ENCODE measurements at regions not wholly inside any gene's neighbourhood (a gene's known extent, or its start where the extent isn't known, plus 50 kb on each side); places are given as distances from the start of the nearest gene placed in this dataset.

DNA sequence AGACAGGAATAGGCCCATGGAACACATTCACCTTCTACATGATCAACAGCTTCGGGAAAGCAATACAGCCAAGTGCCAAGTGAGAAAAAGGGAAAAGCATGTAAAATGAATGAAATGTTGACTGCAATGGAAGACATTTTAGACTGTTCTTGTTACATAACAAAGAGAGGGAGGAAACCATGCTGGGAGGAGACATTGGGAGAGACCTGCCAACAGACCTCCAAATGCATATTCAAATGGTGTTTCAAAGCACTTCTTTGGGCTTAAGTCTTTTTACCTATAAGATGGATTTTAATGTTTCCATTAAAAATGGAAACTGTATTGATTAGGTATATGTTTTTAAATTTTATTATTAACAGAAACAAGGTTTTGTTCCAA, 350.0 kb upstream of the THBS1 start:
- WGBS, 10 experiments: 100% methylated on average over 1 of the region's 1 CpG; no CpG with 5 or more reads in 6 of the 10 experiments
- in situ Hi-C loops (cut with MboI; ENCODE audit: low pct_unique_long_range_greater_than_20kb in 2 of 9, low sequenced_read_pairs in 9 of 9, unreplicated experiment in 9 of 9): no loop called here
- H3K27ac ChIP-seq: no peak overlapping the region
- peaks cover 0 to 2% of the 10 kb centered on the region in 2 donors for H3K4me1 ChIP-seq (replicated peaks in 1 of 2)
- ATAC-seq (replicated peaks in 6 of 8): no peak
- H3K4me3 ChIP-seq: no peak overlapping the region

- in situ Hi-C loops (cut with MboI; ENCODE audit: low pct_unique_long_range_greater_than_20kb in 2 of 9, low sequenced_read_pairs in 9 of 9, unreplicated experiment in 9 of 9): no loop called here
- peak in 2 of 8 experiments; percentile 95 to 99 for ATAC-seq (replicated peaks in 6 of 8)
- Histone ChIP-seq H3K4me1 (replicated peaks in 1 of 2) (peaks cover 0 to 2% of the 10 kb centered on the region in 2 donors), H3K4me3 (no peak overlapping the region), H3K27ac (no peak overlapping the region)
- 40 to 100% (median 83%) methylated on average over 1 to 2 of the region's 4 CpGs; no CpG with 5 or more reads in 6 of the 10 experiments for WGBS, 10 experiments
These were observed 348.4 kb upstream of the THBS1 start for GRCh38 chr15:39232512-39232911.

DNA sequence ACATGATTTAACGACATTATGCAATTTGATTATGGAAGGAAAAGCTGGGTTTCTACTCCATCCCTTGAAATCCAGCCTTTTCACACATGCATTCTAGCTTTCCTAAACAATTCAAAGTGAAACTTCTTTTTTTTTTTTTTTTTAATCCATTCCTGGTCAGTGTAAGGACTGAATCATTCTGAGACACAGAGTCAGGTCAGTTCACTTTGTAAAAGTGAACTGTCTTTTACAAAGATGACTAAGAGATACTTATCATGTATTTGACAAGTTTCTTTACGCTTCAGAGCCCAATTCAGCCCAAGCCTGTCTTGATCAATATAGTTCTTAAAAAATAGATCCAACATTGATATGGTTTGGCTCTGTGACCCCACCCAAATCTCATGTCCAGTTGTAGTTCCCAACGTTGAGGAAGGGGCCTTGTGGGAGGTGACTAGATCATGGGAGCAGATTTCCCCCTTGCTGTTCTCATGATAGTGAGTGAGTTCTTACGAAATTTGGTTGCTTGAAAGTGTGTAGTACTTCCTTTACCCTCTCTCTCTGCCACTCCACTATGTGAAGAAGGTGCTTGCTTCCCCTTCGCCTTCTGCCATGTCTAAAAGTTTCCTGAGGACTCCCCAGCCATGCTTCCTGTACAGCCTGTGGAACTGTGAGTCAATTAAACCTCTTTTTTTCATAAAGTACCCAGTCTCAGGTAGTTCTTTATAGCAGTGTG, 345.6 kb upstream of the THBS1 start:
- no peak overlapping the region for H3K27ac ChIP-seq
- WGBS, 10 experiments: 38 to 100% (median 85%) methylated on average over 1 to 5 of the region's 5 CpGs
- in situ Hi-C loops (cut with MboI; ENCODE audit: low pct_unique_long_range_greater_than_20kb in 2 of 9, low sequenced_read_pairs in 9 of 9, unreplicated experiment in 9 of 9): no loop called here
- ATAC-seq (replicated peaks in 6 of 8): peak in 1 of 8 experiments; percentile 21
- no peaks in the 10 kb centered on the region for H3K4me1 ChIP-seq (replicated peaks in 1 of 2)
- no peak overlapping the region for H3K4me3 ChIP-seq

- H3K4me1 ChIP-seq (replicated peaks in 1 of 2): no peaks in the 10 kb centered on the region
- in situ Hi-C loops (cut with MboI; ENCODE audit: low pct_unique_long_range_greater_than_20kb in 2 of 9, low sequenced_read_pairs in 9 of 9, unreplicated experiment in 9 of 9): no loop called here
These were observed 344.5 kb upstream of the THBS1 start for GRCh38 chr15:39236375-39236774.

DNA sequence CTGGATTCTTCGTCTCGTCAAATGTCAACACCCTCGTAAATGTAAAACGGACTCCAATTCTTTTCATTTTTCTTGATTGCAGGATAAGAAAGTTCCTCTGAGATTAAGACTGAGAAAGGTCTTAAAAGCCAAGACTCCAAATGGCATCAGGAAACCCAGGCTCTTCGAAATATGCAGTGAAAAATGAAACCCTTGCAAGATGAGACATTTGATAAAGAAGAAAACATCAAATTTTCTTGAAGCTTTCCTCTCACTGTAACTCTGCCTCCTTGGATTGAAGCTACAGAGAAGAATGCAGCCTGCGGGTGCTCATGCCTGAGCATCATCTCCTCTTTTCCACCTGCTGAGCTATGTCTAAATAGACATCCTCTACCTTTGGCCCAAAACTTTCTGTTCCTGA, 342.4 kb upstream of the THBS1 start:
- 85 to 100% (median 94%) methylated on average over 1 to 6 of the region's 6 CpGs; no CpG with 5 or more reads in 2 of the 10 experiments for WGBS, 10 experiments
- no peak for ATAC-seq (replicated peaks in 6 of 8)
- no peak overlapping the region for H3K27ac ChIP-seq
- H3K4me1 ChIP-seq (replicated peaks in 1 of 2): no peaks in the 10 kb centered on the region
- no peak overlapping the region for H3K4me3 ChIP-seq
- in situ Hi-C loops (cut with MboI; ENCODE audit: low pct_unique_long_range_greater_than_20kb in 2 of 9, low sequenced_read_pairs in 9 of 9, unreplicated experiment in 9 of 9): no loop called here

More at GRCh38 chr15:39236375-39236774, 344.5 kb upstream of the THBS1 start:
- no peak overlapping the region for H3K27ac ChIP-seq
- no peak for ATAC-seq (replicated peaks in 6 of 8)
- no peak overlapping the region for H3K4me3 ChIP-seq

DNA sequence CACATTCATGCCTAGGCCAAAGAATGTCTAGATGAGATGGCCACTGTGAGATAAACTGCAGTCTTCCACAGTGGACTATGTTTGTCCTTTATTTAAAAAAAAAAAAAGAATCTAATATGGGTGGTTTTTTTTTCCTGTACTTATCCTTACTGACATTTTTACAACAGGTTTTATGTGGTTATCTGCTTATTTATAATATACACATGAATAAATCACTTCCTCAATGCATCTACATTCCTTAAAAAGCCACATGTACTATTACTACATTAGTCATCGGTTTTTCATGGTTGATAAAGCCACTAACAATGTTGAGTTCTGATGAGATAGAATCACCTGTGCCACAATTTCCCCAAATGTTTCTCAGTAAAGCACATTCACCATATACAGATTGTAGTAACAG, 341.3 kb upstream of the THBS1 start:
- peak in 3 of 8 experiments; percentile 43 to 69 (median 49) for ATAC-seq (replicated peaks in 6 of 8)
- no peak overlapping the region for H3K4me3 ChIP-seq
- H3K27ac ChIP-seq: no peak overlapping the region
- in situ Hi-C loops (cut with MboI; ENCODE audit: low pct_unique_long_range_greater_than_20kb in 2 of 9, low sequenced_read_pairs in 9 of 9, unreplicated experiment in 9 of 9): no loop called here
- WGBS, 10 experiments: 0 to 90% (median 52%) methylated on average over 1 of the region's 1 CpG; no CpG with 5 or more reads in 2 of the 10 experiments
- no peaks in the 10 kb centered on the region for H3K4me1 ChIP-seq (replicated peaks in 1 of 2)

DNA sequence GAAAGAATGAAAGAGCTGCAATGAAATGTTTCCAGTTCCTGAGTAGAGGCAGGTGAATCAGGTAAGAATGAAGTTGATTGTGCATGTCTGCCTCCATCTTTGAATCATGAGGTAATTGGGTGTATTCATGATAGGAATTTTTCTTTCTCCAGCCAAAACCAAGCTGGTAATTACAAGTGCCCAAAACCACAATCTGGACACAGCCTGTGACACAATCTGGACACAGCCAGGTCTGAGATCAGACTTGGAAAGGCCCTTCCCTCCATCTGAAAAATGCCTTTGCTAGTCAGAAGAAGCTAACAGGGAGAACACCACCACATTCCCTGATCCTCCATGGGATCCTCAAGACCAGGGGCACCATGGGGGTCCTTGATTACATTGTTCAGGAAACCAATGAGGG, 338.5 kb upstream of the THBS1 start:
- Histone ChIP-seq H3K4me1 (replicated peaks in 1 of 2) (no peaks in the 10 kb centered on the region), H3K4me3 (no peak overlapping the region), H3K27ac (no peak overlapping the region)
- in situ Hi-C loops (cut with MboI; ENCODE audit: low pct_unique_long_range_greater_than_20kb in 2 of 9, low sequenced_read_pairs in 9 of 9, unreplicated experiment in 9 of 9): no loop called here
- peak in 2 of 8 experiments; percentile 25 to 26 for ATAC-seq (replicated peaks in 6 of 8)

DNA sequence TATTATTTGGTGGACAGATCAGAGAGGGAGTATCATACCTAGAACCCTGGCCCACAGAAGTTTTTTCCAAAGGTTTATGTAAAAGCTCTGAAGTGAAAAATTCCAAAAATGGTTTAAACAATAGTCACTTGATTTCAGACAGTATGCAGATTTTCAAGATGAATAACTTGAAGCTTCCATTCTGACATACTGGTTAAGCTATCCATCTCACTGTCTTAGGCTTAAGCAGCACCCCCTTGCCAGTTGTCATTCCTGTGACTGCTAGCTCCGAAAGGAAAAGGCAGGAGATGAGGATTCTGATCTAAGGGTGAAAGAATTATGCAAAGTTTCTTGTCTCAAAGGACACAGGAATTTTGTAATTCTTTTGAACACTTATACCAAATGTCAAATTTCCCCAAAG, 337.5 kb upstream of the THBS1 start:
- Histone ChIP-seq H3K4me1 (replicated peaks in 1 of 2) (no peaks in the 10 kb centered on the region), H3K27ac (no peak overlapping the region), H3K4me3 (no peak overlapping the region)
- WGBS, 10 experiments: 20 to 100% (median 86%) methylated on average over 1 of the region's 1 CpG; no CpG with 5 or more reads in 3 of the 10 experiments
- no peak for ATAC-seq (replicated peaks in 6 of 8)
- in situ Hi-C loops (cut with MboI; ENCODE audit: low pct_unique_long_range_greater_than_20kb in 2 of 9, low sequenced_read_pairs in 9 of 9, unreplicated experiment in 9 of 9): no loop called here

DNA sequence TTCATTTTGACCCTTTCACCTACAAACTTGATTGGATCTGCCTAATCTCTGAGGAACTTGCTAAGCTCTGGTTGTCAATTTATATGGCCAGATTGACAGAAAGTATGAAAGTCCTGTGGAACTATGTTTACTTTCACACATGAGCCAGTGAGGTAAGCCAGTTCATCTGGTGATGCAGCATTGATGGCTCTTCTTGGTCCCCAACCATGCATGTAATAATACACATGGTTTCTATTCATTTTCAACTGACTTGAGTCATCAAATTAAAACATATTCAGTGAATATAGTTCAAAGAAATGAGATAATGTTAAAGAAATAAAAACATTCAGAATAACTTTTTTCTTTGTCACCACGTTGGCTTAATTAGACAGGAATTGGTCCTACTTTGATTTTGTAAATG, 336.1 kb upstream of the THBS1 start:
- Histone ChIP-seq H3K27ac (no peak overlapping the region), H3K4me3 (no peak overlapping the region), H3K4me1 (replicated peaks in 1 of 2) (no peaks in the 10 kb centered on the region)
- ATAC-seq (replicated peaks in 6 of 8): no peak
- in situ Hi-C loops (cut with MboI; ENCODE audit: low pct_unique_long_range_greater_than_20kb in 2 of 9, low sequenced_read_pairs in 9 of 9, unreplicated experiment in 9 of 9): no loop called here
- 0 to 89% (median 48%) methylated on average over 1 of the region's 1 CpG; no CpG with 5 or more reads in 2 of the 10 experiments for WGBS, 10 experiments

DNA sequence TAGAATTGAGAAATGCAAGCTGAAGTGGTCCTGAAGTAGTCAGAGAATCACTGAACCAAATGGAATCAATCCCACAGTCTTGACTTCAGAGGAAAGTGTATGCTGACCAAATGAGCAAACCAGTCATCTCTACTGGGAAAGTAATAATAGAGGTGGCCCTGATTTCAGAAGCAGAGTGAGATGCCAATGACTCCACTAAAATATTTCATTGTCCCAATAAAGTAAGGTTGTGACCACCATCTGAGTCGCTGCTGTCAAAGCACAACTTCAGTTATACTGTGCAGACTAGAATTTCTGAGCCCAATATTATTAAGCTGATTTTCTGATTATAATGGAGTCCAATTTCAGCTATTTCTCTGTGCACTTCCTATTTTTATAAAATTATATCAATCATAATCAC, 334.4 kb upstream of the THBS1 start:
- 60 to 100% (median 88%) methylated on average over 1 of the region's 1 CpG; no CpG with 5 or more reads in 3 of the 10 experiments for WGBS, 10 experiments
- ATAC-seq (replicated peaks in 6 of 8): no peak
- H3K27ac ChIP-seq: no peak overlapping the region
- no peak overlapping the region for H3K4me3 ChIP-seq
- no peaks in the 10 kb centered on the region for H3K4me1 ChIP-seq (replicated peaks in 1 of 2)
- in situ Hi-C loops (cut with MboI; ENCODE audit: low pct_unique_long_range_greater_than_20kb in 2 of 9, low sequenced_read_pairs in 9 of 9, unreplicated experiment in 9 of 9): no loop called here

DNA sequence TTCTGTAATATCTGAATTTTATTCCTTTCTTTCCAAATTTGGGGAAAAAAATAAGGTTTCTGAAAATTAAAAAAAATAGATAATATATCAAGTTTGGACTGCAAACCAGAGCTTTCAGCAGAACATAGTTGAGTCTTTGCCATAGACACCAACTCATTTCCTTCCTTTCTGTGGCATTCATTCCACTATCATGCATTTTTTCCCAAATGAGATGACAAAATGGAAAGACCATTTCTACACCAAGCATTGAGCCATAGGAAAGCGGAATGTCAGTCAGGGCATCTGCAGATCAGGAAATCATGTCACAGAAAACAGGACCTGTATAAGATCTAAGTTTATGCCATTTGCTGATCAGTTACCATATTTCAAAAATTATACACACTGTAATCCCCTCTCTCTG, 333.3 kb upstream of the THBS1 start:
- WGBS, 10 experiments: 40 to 100% (median 100%) methylated on average over 1 of the region's 1 CpG; no CpG with 5 or more reads in 2 of the 10 experiments
- in situ Hi-C loops (cut with MboI; ENCODE audit: low pct_unique_long_range_greater_than_20kb in 2 of 9, low sequenced_read_pairs in 9 of 9, unreplicated experiment in 9 of 9): no loop called here
- no peak for ATAC-seq (replicated peaks in 6 of 8)
- Histone ChIP-seq H3K27ac (no peak overlapping the region), H3K4me3 (no peak overlapping the region), H3K4me1 (replicated peaks in 1 of 2) (no peaks in the 10 kb centered on the region)

GRCh38 chr15:39248204-39248603, 332.7 kb upstream of the THBS1 start:
- WGBS, 10 experiments: 15 to 92% (median 54%) methylated on average over 2 to 4 of the region's 4 CpGs
- H3K27ac ChIP-seq: no peak overlapping the region
- ATAC-seq (replicated peaks in 6 of 8): peak in 1 of 8 experiments; percentile 33

DNA sequence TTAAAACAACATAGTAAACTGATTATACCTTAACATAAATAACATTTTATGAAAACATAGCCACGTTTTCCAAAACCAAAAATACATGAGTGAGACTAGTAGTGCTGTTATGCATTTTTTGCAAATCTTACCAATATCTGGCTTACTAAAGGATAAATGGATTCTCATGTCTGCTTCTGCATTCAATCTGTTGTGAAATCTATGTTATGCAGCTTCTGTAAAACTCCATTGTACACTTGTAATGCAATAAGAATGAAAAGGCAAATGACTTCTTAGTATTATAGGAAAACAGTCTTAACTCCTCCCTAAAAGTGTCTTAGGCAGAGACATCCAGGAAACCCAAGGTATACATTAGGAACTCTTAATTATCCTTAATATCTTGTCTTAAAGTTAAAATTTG, 330.9 kb upstream of the THBS1 start:
- Histone ChIP-seq H3K4me1 (replicated peaks in 1 of 2) (no peaks in the 10 kb centered on the region), H3K27ac (no peak overlapping the region), H3K4me3 (no peak overlapping the region)
- WGBS, 10 experiments: 0 to 43% (median 20%) methylated on average over 1 of the region's 1 CpG; no CpG with 5 or more reads in 1 of the 10 experiments
- ATAC-seq (replicated peaks in 6 of 8): no peak
- in situ Hi-C loops (cut with MboI; ENCODE audit: low pct_unique_long_range_greater_than_20kb in 2 of 9, low sequenced_read_pairs in 9 of 9, unreplicated experiment in 9 of 9): no loop called here

More at GRCh38 chr15:39248204-39248603, 332.7 kb upstream of the THBS1 start:
- in situ Hi-C loops (cut with MboI; ENCODE audit: low pct_unique_long_range_greater_than_20kb in 2 of 9, low sequenced_read_pairs in 9 of 9, unreplicated experiment in 9 of 9): no loop called here
- H3K4me1 ChIP-seq (replicated peaks in 1 of 2): no peaks in the 10 kb centered on the region
- no peak overlapping the region for H3K4me3 ChIP-seq
